Vagina (tissue), 2 donors: ENCODE measurements at regions not wholly inside any gene's neighbourhood (a gene's known extent, or its start where the extent isn't known, plus 50 kb on each side); places are given as distances from the start of the nearest gene placed in this dataset.

ENCODE experiments used
- POLR2AphosphoS5 ChIP-seq, 2 donors: sonication (generic); formaldehyde crosslinking; IDR thresholded peaks; one replicate each; pipeline ENCODE4 v1.9.0; 2017; ENCODE audit warnings: antibody characterized with exemption in 2 of 2, mild to moderate bottlenecking in 2 of 2, low read depth in 1 of 2; ENCODE audit not compliant: insufficient read depth in 1 of 2
- TF ChIP-seq, protein P1 (sequence below), 3 experiments: fragments of 450-650 bp in 2 of 3; fragments of 200-600 bp in 1 of 3; sonication (generic) in 1 of 3; IDR thresholded peaks; one replicate each; pipeline ENCODE4 v1.5.1; 2017 to 2019; ENCODE audit warnings: antibody characterized with exemption in 3 of 3, mild to moderate bottlenecking in 2 of 3, moderate library complexity in 2 of 3

DNA sequence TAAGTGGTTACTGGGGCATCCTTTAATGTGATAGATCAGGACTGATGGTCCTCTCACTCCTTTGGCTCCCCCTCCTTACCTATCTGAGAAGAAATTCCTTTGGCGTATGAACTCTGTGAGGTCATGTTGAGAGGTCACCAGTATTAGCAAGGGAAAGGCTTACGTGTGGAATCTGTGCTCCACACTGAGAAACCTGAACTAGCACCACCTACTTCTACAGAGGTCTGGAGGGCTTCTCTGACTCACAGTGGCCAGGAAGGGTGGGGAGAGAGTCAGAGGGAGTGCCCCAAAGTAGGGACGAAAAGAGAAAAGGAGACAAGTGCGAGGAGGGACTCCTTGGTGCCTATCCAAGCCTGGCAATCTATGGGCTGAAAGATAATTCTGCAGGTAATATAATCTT lies 348.6 kb downstream of the TNS1 start:
- TF ChIP-seq, protein P1, sequence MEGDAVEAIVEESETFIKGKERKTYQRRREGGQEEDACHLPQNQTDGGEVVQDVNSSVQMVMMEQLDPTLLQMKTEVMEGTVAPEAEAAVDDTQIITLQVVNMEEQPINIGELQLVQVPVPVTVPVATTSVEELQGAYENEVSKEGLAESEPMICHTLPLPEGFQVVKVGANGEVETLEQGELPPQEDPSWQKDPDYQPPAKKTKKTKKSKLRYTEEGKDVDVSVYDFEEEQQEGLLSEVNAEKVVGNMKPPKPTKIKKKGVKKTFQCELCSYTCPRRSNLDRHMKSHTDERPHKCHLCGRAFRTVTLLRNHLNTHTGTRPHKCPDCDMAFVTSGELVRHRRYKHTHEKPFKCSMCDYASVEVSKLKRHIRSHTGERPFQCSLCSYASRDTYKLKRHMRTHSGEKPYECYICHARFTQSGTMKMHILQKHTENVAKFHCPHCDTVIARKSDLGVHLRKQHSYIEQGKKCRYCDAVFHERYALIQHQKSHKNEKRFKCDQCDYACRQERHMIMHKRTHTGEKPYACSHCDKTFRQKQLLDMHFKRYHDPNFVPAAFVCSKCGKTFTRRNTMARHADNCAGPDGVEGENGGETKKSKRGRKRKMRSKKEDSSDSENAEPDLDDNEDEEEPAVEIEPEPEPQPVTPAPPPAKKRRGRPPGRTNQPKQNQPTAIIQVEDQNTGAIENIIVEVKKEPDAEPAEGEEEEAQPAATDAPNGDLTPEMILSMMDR (IDR thresholded peaks at IDR 0.05), result no peak
- TF ChIP-seq POLR2AphosphoS5 (IDR thresholded peaks at IDR 0.05; ENCODE audit: insufficient read depth in 1 of 2, low read depth in 1 of 2), result no peak
